ENCODE measurements at regions not wholly inside any gene's neighbourhood (a gene's known extent, or its start where the extent isn't known, plus 50 kb on each side); places are given as distances from the start of the nearest gene placed in this dataset.

DNA sequence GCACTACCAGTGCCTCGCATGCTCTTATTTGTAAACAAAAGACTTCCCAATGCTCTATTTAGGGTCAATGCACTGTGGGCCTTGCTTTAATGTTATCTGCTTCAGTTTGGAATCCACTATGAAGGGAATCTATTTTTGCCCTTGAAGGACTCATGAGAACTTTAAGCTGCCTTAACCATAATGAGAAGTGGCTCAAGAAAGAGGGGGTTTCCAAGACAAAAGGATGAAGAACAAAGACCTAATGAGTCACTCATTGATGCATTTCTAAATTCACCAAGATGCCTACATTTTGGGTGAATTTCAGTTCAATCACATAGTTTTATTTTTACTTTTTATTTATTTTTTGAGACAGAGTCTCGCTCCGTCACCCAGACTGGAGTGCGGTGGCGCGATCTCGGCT is 228.2 kb downstream of the LY86 start:
- WGBS (ENCODE audit: low lambda C conversion rate) = 74% methylated on average over 7 of the region's 7 CpGs
- no peak overlapping the region for H3K4me2 ChIP-seq
- ChIA-PET POLR2A (interaction anchor here (0.5 kb wide), 1 partner anchor 15 kb away, joined by 3 read pairs; no protein-coding TSS in a partner anchor), CTCF (interaction anchor here (0.6 kb wide), 1 partner anchor 165 kb away, joined by 3 read pairs; no protein-coding TSS in a partner anchor)
- H3K79me2 ChIP-seq (ENCODE audit: insufficient read depth) = no peaks in the 10 kb centered on the region
- no peak overlapping the region for H2AFZ ChIP-seq (ENCODE audit: low read depth)
- no peaks in the 10 kb centered on the region for H4K20me1 ChIP-seq (ENCODE audit: insufficient read depth)
- H3K36me3 ChIP-seq (replicated peaks in 1 of 2; ENCODE audit: control insufficient read depth in 1 of 2, insufficient read depth in 2 of 2, low read length in 1 of 2) = no peaks in the 10 kb centered on the region
- no peak overlapping the region for H3K27ac ChIP-seq (ENCODE audit: low read depth in 2 of 2, low read length in 1 of 2)
- no peaks in the 10 kb centered on the region for H3K9me2 ChIP-seq
- no peak overlapping the region for H3K9ac ChIP-seq
- no peaks in the 10 kb centered on the region for H3K4me1 ChIP-seq (ENCODE audit: control insufficient read depth in 1 of 2, insufficient read depth in 2 of 2, low read depth in 1 of 2, low read length in 1 of 2)
- no peak overlapping the region for H3K4me3 ChIP-seq (ENCODE audit: low read depth in 2 of 2, low read length in 1 of 2)
- no peaks in the 10 kb centered on the region for H3K27me3 ChIP-seq (ENCODE audit: insufficient read depth)
- TF ChIP-seq RAD21 (IDR thresholded peaks at IDR 0.05; ENCODE audit: low read length) = no peak
- TF ChIP-seq, protein P1, sequence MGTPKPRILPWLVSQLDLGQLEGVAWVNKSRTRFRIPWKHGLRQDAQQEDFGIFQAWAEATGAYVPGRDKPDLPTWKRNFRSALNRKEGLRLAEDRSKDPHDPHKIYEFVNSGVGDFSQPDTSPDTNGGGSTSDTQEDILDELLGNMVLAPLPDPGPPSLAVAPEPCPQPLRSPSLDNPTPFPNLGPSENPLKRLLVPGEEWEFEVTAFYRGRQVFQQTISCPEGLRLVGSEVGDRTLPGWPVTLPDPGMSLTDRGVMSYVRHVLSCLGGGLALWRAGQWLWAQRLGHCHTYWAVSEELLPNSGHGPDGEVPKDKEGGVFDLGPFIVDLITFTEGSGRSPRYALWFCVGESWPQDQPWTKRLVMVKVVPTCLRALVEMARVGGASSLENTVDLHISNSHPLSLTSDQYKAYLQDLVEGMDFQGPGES (IDR thresholded peaks at IDR 0.05; ENCODE audit: low read depth, low read length) = no peak
- TF ChIP-seq TCF12 (IDR thresholded peaks at IDR 0.05) = no peak
- no peak for TF ChIP-seq RXRA (IDR thresholded peaks at IDR 0.05; ENCODE audit: borderline replicate concordance, low read depth)
- no peak for TF ChIP-seq GATA2 (CRISPR knock-in tag; IDR thresholded peaks at IDR 0.05)
- no peak for TF ChIP-seq YY1 (IDR thresholded peaks at IDR 0.05; ENCODE audit: low read depth)
- TF ChIP-seq CTCF (IDR thresholded peaks at IDR 0.05) = no peak
- no peak for TF ChIP-seq ZBTB33 (IDR thresholded peaks at IDR 0.05; ENCODE audit: borderline replicate concordance, low read depth)
- no peak for TF ChIP-seq MEF2A (IDR thresholded peaks at IDR 0.05; ENCODE audit: borderline replicate concordance, low read depth)
- TF ChIP-seq FOXJ3 (CRISPR knock-in tag; IDR thresholded peaks at IDR 0.05) = no peak
- no peak for TF ChIP-seq JUND (IDR thresholded peaks at IDR 0.05)
- TF ChIP-seq FOXM1 (IDR thresholded peaks at IDR 0.05; ENCODE audit: low read depth) = no peak
- no peak for TF ChIP-seq ELF1 (IDR thresholded peaks at IDR 0.05)
- TF ChIP-seq RFX5 (IDR thresholded peaks at IDR 0.05; ENCODE audit: low read length) = no peak
- no peak for TF ChIP-seq TEAD4 (IDR thresholded peaks at IDR 0.05; ENCODE audit: borderline replicate concordance, insufficient read depth)
- no peak for TF ChIP-seq FOSL2 (IDR thresholded peaks at IDR 0.05; ENCODE audit: borderline replicate concordance, low read depth)
- TF ChIP-seq, protein P2, sequence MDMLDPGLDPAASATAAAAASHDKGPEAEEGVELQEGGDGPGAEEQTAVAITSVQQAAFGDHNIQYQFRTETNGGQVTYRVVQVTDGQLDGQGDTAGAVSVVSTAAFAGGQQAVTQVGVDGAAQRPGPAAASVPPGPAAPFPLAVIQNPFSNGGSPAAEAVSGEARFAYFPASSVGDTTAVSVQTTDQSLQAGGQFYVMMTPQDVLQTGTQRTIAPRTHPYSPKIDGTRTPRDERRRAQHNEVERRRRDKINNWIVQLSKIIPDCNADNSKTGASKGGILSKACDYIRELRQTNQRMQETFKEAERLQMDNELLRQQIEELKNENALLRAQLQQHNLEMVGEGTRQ (IDR thresholded peaks at IDR 0.05; ENCODE audit: borderline replicate concordance, low read depth, low read length) = no peak
- no peak for TF ChIP-seq PBX3 (IDR thresholded peaks at IDR 0.05)
- no peaks in the 10 kb centered on the region for H3F3A ChIP-seq (replicated peaks; ENCODE audit: insufficient read depth)
- no peak for DNase-seq
- no peaks in the 10 kb centered on the region for H3K9me3 ChIP-seq

Data from SK-N-SH (cell line).